ENCODE measurements at regions not wholly inside any gene's neighbourhood (a gene's known extent, or its start where the extent isn't known, plus 50 kb on each side); places are given as distances from the start of the nearest gene placed in this dataset.

DNA sequence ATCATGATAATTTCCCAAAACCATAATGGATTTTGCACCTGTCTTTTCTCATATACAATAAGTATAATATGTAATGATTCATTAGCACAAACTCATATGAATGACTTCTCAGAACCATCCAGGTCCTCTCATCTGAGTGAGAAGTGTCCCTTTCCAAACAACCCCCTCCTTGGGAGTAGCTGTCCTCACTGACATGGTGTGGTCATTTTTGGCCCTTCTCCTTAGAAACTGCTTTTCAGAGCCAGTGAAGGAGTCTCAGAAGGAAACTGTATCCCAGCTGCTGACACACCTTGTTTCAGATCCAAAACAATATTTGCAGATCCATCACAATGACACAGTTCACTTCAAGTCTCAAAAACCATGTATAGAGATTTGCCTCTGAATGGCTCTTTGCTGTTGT is 95.5 kb downstream of the MIS18A start:
- TF ChIP-seq, protein P1, sequence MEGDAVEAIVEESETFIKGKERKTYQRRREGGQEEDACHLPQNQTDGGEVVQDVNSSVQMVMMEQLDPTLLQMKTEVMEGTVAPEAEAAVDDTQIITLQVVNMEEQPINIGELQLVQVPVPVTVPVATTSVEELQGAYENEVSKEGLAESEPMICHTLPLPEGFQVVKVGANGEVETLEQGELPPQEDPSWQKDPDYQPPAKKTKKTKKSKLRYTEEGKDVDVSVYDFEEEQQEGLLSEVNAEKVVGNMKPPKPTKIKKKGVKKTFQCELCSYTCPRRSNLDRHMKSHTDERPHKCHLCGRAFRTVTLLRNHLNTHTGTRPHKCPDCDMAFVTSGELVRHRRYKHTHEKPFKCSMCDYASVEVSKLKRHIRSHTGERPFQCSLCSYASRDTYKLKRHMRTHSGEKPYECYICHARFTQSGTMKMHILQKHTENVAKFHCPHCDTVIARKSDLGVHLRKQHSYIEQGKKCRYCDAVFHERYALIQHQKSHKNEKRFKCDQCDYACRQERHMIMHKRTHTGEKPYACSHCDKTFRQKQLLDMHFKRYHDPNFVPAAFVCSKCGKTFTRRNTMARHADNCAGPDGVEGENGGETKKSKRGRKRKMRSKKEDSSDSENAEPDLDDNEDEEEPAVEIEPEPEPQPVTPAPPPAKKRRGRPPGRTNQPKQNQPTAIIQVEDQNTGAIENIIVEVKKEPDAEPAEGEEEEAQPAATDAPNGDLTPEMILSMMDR (IDR thresholded peaks at IDR 0.05; ENCODE audit: low read depth, low read length), result no peak
- TF ChIP-seq, protein P2, sequence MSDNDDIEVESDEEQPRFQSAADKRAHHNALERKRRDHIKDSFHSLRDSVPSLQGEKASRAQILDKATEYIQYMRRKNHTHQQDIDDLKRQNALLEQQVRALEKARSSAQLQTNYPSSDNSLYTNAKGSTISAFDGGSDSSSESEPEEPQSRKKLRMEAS (IDR thresholded peaks at IDR 0.05; ENCODE audit: low read depth, low read length), result no peak
- no peak for TF ChIP-seq POLR2A (IDR thresholded peaks at IDR 0.05; ENCODE audit: extremely low read depth, insufficient read length)
